Ovary (tissue), 7 donors: ENCODE measurements at regions not wholly inside any gene's neighbourhood (a gene's known extent, or its start where the extent isn't known, plus 50 kb on each side); places are given as distances from the start of the nearest gene placed in this dataset.
"Not testable (repeated sequence)": the region's sequence is repeated elsewhere in the genome, so short reads cannot be mapped to it uniquely, and the experiment has no call there.

Experiments used
- DNase-seq, 5 donors: peaks; one replicate each; pipeline ENCODE4 v3.0.0-alpha.2; 2019 to 2020
- H3K27ac ChIP-seq, 2 donors: fragments of 200-600 bp; one replicate each; pipeline versions ENCODE4 v1.5.1 to v1.8.0; 2019 to 2022
- H3K27me3 ChIP-seq: fragments of 200-600 bp; one replicate; pipeline ENCODE4 v1.8.0; 2022
- H3K36me3 ChIP-seq: fragments of 200-600 bp; sonication (generic); one replicate; pipeline ENCODE4 v1.5.1; 2019
- H3K4me1 ChIP-seq: one replicate; pipeline ENCODE4 v1.8.1; 2013; ENCODE audit warnings: mild to moderate bottlenecking, moderate library complexity; ENCODE audit not compliant: insufficient read depth
- H3K4me3 ChIP-seq: fragments of 200-600 bp; sonication (generic); one replicate; pipeline ENCODE4 v1.5.1; 2017
- H3K9me3 ChIP-seq, 2 donors: fragments of 200-600 bp in 1 of 2; sonication (generic) in 1 of 2; one replicate each; pipeline versions ENCODE4 v1.5.1 to v1.8.1; 2013 to 2019; ENCODE audit warnings: mild to moderate bottlenecking in 1 of 2, moderate library complexity in 1 of 2
- CTCF ChIP-seq, 3 donors: fragments of 450-650 bp in 2 of 3; fragments of 200-600 bp in 1 of 3; IDR thresholded peaks; one replicate each; pipeline versions ENCODE4 v1.5.1 to v1.8.0; 2016 to 2022; ENCODE audit warnings: antibody characterized with exemption in 3 of 3, mild to moderate bottlenecking in 1 of 3
- EP300 ChIP-seq: sonication (generic); formaldehyde crosslinking; IDR thresholded peaks from one replicate; pipeline ENCODE4 v1.6.1; 2017; ENCODE audit warnings: antibody characterized with exemption
- POLR2A ChIP-seq: fragments of 450-650 bp; IDR thresholded peaks from one replicate; pipeline ENCODE4 v1.6.1; 2017; ENCODE audit warnings: antibody characterized with exemption, mild to moderate bottlenecking, moderate library complexity
- WGBS, 3 donors: extraction: QIAGEN DNeasy Blood & Tissue Kit in 1 of 3; methylation state at CpG; one replicate each; pipeline versions ENCODE4 v1.1.5 to v1.1.7; 2013 to 2017; 5-methylcytosine and 5-hydroxymethylcytosine counted together
- intact Hi-C, 4 donors: fragments of 100-400 bp; cut with DNase I; formaldehyde crosslinking; loops; one replicate each; pipeline versions ENCODE4 v1.11.0 to v1.15.1; 2022 to 2023
- donor health status: DM: no; HTN: no; CAD: no; lungs with moderate emphysema.
- donor health status: DM: no; HTN: no; CAD: no.
- donor health status: Bipolar disorder and iron deficiency.
- donor health status: DM: no; HTN: no; CAD: no.
- donor health status: DM: yes; HTN: yes; CAD: no.

GRCh38 chr5:128857076-128857677 is 108.1 kb upstream of the SLC27A6 start:
- WGBS, 3 donors, result 71 to 76% (median 72%) methylated on average over 3 of the region's 3 CpGs
- no peak overlapping the region for H3K4me3 ChIP-seq
- intact Hi-C loops, result no loop called here
- no peaks in the 10 kb centered on the region for H3K36me3 ChIP-seq
- no peaks in the 10 kb centered on the region for H3K27me3 ChIP-seq
- no peak for DNase-seq
- H3K4me1 ChIP-seq, result no peaks in the 10 kb centered on the region
- H3K27ac ChIP-seq, result no peak overlapping the region
- no peaks in the 10 kb centered on the region for H3K9me3 ChIP-seq
- TF ChIP-seq EP300 (no peak), CTCF (IDR thresholded peaks at IDR 0.05) (no peak), POLR2A (no peak)

GRCh38 chr5:128858995-128859394 is 106.3 kb upstream of the SLC27A6 start:
- Histone ChIP-seq H3K36me3 (no peaks in the 10 kb centered on the region), H3K9me3 (no peaks in the 10 kb centered on the region), H3K27me3 (no peaks in the 10 kb centered on the region), H3K27ac (no peak overlapping the region), H3K4me3 (no peak overlapping the region), H3K4me1 (no peaks in the 10 kb centered on the region)
- 83 to 94% (median 92%) methylated on average over 1 of the region's 1 CpG for WGBS, 3 donors
- TF ChIP-seq EP300, result no peak
- TF ChIP-seq POLR2A, result no peak
- TF ChIP-seq CTCF (IDR thresholded peaks at IDR 0.05), result no peak
- intact Hi-C loops, result no loop called here
- no peak for DNase-seq

- H3K36me3 ChIP-seq, H3K4me3 ChIP-seq, DNase-seq, H3K9me3 ChIP-seq, H3K27ac ChIP-seq, H3K27me3 ChIP-seq, H3K4me1 ChIP-seq, intact Hi-C loops: not testable (repeated sequence)
- 95 to 96% (median 95%) methylated on average over 22 of the region's 22 CpGs for WGBS, 3 donors
Observed at GRCh38 chr5:128861155-128861554, 104.1 kb upstream of the SLC27A6 start.

DNA sequence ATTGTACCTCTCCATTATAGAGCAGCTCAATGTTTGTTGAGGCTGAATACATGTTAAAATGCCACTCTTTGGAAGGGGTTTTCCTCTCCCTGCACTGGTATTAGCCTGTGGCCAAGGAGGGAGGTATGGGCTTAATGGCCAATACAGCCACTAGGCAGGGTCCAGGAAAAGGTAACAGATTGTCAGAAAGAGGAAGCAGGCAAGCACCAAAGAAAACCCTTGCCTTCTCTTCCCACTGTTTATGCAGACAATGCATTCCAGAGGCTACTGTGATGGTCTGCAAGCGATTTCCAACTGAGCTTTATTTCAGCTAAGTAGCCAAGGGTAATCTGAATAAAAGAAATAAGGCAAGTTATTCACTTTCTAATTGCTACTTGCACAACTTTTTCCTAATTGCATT is 95.3 kb upstream of the SLC27A6 start:
- no peaks in the 10 kb centered on the region for H3K4me1 ChIP-seq
- intact Hi-C loops, result no loop called here
- no peak overlapping the region for H3K27ac ChIP-seq
- H3K4me3 ChIP-seq, result no peak overlapping the region
- no peaks in the 10 kb centered on the region for H3K9me3 ChIP-seq
- WGBS, 3 donors, result 14 to 25% (median 16%) methylated on average over 1 of the region's 1 CpG
- no peaks in the 10 kb centered on the region for H3K27me3 ChIP-seq
- TF ChIP-seq POLR2A (no peak), CTCF (IDR thresholded peaks at IDR 0.05) (no peak), EP300 (no peak)
- no peak for DNase-seq
- H3K36me3 ChIP-seq, result no peaks in the 10 kb centered on the region

DNA sequence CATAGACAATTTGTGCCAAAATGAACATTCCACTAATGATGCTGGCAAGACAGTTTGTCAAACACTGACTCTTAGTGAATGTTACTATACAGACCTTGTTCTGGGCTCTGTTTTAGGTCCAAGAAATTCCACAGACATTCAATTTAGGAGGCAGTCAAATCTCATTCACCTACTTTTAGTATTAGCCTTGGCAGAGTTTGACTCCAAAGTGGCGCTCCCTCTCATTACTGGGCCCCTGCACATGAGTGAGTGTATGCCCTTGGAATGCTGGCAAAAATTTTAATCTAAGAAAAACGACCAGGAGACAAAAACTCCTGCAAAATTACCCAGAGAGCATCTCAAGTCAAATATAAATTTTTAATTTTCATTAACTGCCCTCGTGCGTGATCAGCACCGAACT is 94.9 kb upstream of the SLC27A6 start:
- DNase-seq, result no peak
- WGBS, 3 donors, result 49 to 60% (median 56%) methylated on average over 5 of the region's 5 CpGs
- H3K27me3 ChIP-seq, result no peaks in the 10 kb centered on the region
- intact Hi-C loops, result no loop called here
- TF ChIP-seq EP300 (no peak), CTCF (IDR thresholded peaks at IDR 0.05) (no peak), POLR2A (no peak)
- no peaks in the 10 kb centered on the region for H3K9me3 ChIP-seq
- H3K4me1 ChIP-seq, result no peaks in the 10 kb centered on the region
- H3K36me3 ChIP-seq, result no peaks in the 10 kb centered on the region
- H3K4me3 ChIP-seq, result no peak overlapping the region
- no peak overlapping the region for H3K27ac ChIP-seq
